Calu3 (cell line): ENCODE measurements at regions not wholly inside any gene's neighbourhood (a gene's known extent, or its start where the extent isn't known, plus 50 kb on each side); places are given as distances from the start of the nearest gene placed in this dataset.
"Not testable (repeated sequence)": the region's sequence is repeated elsewhere in the genome, so short reads cannot be mapped to it uniquely, and the experiment has no call there.

Source experiments
- BruUV-seq: library from RNA; stranded (reverse); fragments of 400-500 nt; replicated peaks from 2 replicates; lab custom pipeline; 2021; lab: Mats Ljungman, UMichigan
- CTCF ChIA-PET: fragments of 300-600 bp; sonication (Branson Sonifier 250); formaldehyde crosslinking; loops from one replicate; lab custom pipeline; 2022; ENCODE audit warnings: antibody characterized with exemption; lab: Charles Lee
- DNase-seq: peaks from one replicate; pipeline ENCODE4 v3.0.0; 2022
- H3K27ac Mint-ChIP-seq: one replicate; pipeline ENCODE4 v1.8.0; 2022; ENCODE audit warnings: mixed read lengths; ENCODE audit not compliant: unreplicated experiment
- H3K27me3 Mint-ChIP-seq: one replicate; pipeline ENCODE4 v1.8.0; 2022; ENCODE audit warnings: mixed read lengths; ENCODE audit not compliant: unreplicated experiment
- H3K36me3 Mint-ChIP-seq: one replicate; pipeline ENCODE4 v1.8.0; 2022; ENCODE audit warnings: mild to moderate bottlenecking, moderate library complexity, mixed read lengths; ENCODE audit not compliant: insufficient read depth, unreplicated experiment
- H3K4me1 Mint-ChIP-seq: one replicate; pipeline ENCODE4 v1.8.0; 2022; ENCODE audit warnings: mild to moderate bottlenecking, low read depth, mixed read lengths; ENCODE audit not compliant: unreplicated experiment
- H3K4me3 Mint-ChIP-seq: one replicate; pipeline ENCODE4 v1.8.0; 2022; ENCODE audit warnings: mild to moderate bottlenecking, low read depth, moderate library complexity, mixed read lengths; ENCODE audit not compliant: unreplicated experiment
- H3K9me3 Mint-ChIP-seq: one replicate; pipeline ENCODE4 v1.8.0; 2022; ENCODE audit warnings: low read depth, mixed read lengths; ENCODE audit not compliant: unreplicated experiment
- intact Hi-C: fragments of 100-400 bp; cut with micrococcal nuclease; formaldehyde crosslinking; loops from one replicate; pipeline ENCODE4 v1.10.0; 2022; ENCODE audit not compliant: unreplicated experiment
- TF ChIP-seq, protein P1 (sequence below): fragments of 200-600 bp; IDR thresholded peaks from one replicate; pipeline ENCODE4 v1.8.0; 2022; ENCODE audit warnings: antibody characterized with exemption; ENCODE audit not compliant: unreplicated experiment

GRCh38 chr2:84071050-84071449 lies 388.0 kb downstream of the SUCLG1 start:
- Mint-ChIP-seq H3K9me3 (peaks cover 2% of the 10 kb centered on the region), H3K27me3 (peaks cover 15% of the 10 kb centered on the region), H3K4me1 (no peaks in the 10 kb centered on the region), H3K36me3 (no peaks in the 10 kb centered on the region), H3K4me3 (no peak overlapping the region), H3K27ac (no peak overlapping the region)
- intact Hi-C loops = no loop called here
- BruUV-seq = no TSS peak
- TF ChIP-seq, protein P1, sequence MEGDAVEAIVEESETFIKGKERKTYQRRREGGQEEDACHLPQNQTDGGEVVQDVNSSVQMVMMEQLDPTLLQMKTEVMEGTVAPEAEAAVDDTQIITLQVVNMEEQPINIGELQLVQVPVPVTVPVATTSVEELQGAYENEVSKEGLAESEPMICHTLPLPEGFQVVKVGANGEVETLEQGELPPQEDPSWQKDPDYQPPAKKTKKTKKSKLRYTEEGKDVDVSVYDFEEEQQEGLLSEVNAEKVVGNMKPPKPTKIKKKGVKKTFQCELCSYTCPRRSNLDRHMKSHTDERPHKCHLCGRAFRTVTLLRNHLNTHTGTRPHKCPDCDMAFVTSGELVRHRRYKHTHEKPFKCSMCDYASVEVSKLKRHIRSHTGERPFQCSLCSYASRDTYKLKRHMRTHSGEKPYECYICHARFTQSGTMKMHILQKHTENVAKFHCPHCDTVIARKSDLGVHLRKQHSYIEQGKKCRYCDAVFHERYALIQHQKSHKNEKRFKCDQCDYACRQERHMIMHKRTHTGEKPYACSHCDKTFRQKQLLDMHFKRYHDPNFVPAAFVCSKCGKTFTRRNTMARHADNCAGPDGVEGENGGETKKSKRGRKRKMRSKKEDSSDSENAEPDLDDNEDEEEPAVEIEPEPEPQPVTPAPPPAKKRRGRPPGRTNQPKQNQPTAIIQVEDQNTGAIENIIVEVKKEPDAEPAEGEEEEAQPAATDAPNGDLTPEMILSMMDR = no peak
- CTCF ChIA-PET = no interaction called here
- DNase-seq = no peak

- BruUV-seq = no TSS peak
- TF ChIP-seq, protein P1 = no peak
- Mint-ChIP-seq H3K27me3 (no peaks in the 10 kb centered on the region), H3K4me1 (no peaks in the 10 kb centered on the region), H3K36me3 (no peaks in the 10 kb centered on the region), H3K27ac (no peak overlapping the region), H3K9me3 (peaks cover 2% of the 10 kb centered on the region), H3K4me3 (no peak overlapping the region)
- intact Hi-C loops = no loop called here
- no peak for DNase-seq
- CTCF ChIA-PET = no interaction called here
Measured at GRCh38 chr2:84065857-84066256, 393.2 kb downstream of the SUCLG1 start.

DNA sequence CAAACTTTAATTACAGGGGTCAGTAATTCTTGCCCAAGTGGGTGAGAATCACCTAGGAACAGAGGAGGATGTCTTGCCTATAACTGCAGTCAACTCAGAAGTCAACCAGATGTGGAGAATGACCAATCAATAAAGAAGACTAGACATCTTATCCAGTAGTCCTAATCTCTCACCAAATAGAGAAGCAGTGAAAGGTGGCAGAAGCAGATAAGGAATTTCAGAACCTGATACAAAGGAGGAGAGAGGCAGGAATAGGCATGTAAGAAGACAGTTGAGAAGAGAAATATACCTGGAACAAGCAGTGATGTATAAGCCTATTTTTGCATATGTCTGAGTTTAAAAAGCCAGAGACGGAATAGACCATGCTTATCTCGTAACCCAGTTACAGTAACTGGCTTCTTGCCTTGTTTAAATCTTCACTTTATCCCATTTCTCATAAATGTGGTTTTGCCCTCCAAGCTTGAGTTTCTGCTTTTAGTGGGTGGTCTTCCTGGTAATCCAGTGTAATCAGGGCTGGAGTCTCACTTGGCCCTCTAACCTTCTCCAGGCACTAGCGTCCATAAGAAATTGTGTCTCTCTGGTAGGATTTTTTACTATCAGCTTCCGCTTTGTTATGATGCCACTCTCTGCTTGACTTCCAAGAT lies 401.0 kb downstream of the SUCLG1 start:
- intact Hi-C loops = no loop called here
- DNase-seq = no peak
- Mint-ChIP-seq H3K36me3 (no peaks in the 10 kb centered on the region), H3K9me3 (no peaks in the 10 kb centered on the region), H3K4me1 (no peaks in the 10 kb centered on the region), H3K4me3 (no peak overlapping the region), H3K27ac (no peak overlapping the region), H3K27me3 (no peaks in the 10 kb centered on the region)
- CTCF ChIA-PET = no interaction called here
- no TSS peak for BruUV-seq
- TF ChIP-seq, protein P1 = no peak

DNA sequence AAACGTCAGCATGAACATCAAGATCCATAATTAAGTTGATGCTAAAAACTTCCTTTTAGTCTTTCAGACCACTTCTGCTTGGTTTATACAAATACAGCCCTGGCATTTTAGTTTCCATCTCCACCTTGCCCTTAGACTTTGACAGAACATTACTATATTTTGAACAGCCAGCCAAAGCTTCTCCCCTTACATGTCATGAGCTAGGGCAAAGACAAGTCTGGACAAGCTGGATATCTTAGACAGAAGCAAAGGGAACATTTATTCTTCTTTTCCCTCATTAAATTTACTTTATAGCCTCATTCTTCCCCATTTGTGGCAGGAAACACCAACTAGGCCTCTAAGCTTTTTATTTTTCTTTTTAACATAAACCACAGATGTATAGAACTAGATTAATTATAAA lies 403.3 kb downstream of the SUCLG1 start:
- BruUV-seq = no TSS peak
- Mint-ChIP-seq H3K4me3 (no peak overlapping the region), H3K27me3 (no peaks in the 10 kb centered on the region), H3K27ac (no peak overlapping the region), H3K9me3 (no peaks in the 10 kb centered on the region), H3K4me1 (no peaks in the 10 kb centered on the region), H3K36me3 (no peaks in the 10 kb centered on the region)
- intact Hi-C loops = no loop called here
- no peak for DNase-seq
- TF ChIP-seq, protein P1 = no peak
- CTCF ChIA-PET = no interaction called here

GRCh38 chr2:84054577-84054976 lies 404.5 kb downstream of the SUCLG1 start:
- intact Hi-C loops, DNase-seq, BruUV-seq, H3K4me1 Mint-ChIP-seq, H3K4me3 Mint-ChIP-seq, H3K27me3 Mint-ChIP-seq, H3K9me3 Mint-ChIP-seq, H3K27ac Mint-ChIP-seq, CTCF ChIA-PET, H3K36me3 Mint-ChIP-seq: not testable (repeated sequence)
